ENCODE measurements at regions not wholly inside any gene's neighbourhood (a gene's known extent, or its start where the extent isn't known, plus 50 kb on each side); places are given as distances from the start of the nearest gene placed in this dataset.
A peak's percentile ranks its signal among the peaks of the same experiment; 100 is the strongest.

GRCh38 chr12:111310076-111310870 lies 58.6 kb downstream of the PHETA1 start:
- H3K27me3 Mint-ChIP-seq (ENCODE audit: low read depth) = peaks cover 2% of the 10 kb centered on the region
- peaks cover 4% of the 10 kb centered on the region for H3K36me3 Mint-ChIP-seq (ENCODE audit: low read depth)
- peaks cover 3% of the 10 kb centered on the region for H3K4me1 Mint-ChIP-seq (ENCODE audit: low read depth)
- peaks cover 14% of the 10 kb centered on the region for H3K9me3 Mint-ChIP-seq
- DNase-seq (ENCODE audit: low spot score) = no peak
- H3K4me3 Mint-ChIP-seq (ENCODE audit: low read depth) = no peak overlapping the region
- no peak overlapping the region for H3K27ac Mint-ChIP-seq
- intact Hi-C loops (cut with micrococcal nuclease) = loop anchor here (5.0 to 10.0 kb wide), 2 partner anchors 285 to 373 kb away; no protein-coding TSS in a partner anchor

- peaks cover 21% of the 10 kb centered on the region for H3K9me3 Mint-ChIP-seq
- H3K4me1 Mint-ChIP-seq (ENCODE audit: low read depth) = peaks cover 3% of the 10 kb centered on the region
- H3K4me3 Mint-ChIP-seq (ENCODE audit: low read depth) = no peak overlapping the region
- intact Hi-C loops (cut with micrococcal nuclease) = no loop called here
- H3K27me3 Mint-ChIP-seq (ENCODE audit: low read depth) = peaks cover 2% of the 10 kb centered on the region
- no peak overlapping the region for H3K27ac Mint-ChIP-seq
- DNase-seq (ENCODE audit: low spot score) = no peak
- H3K36me3 Mint-ChIP-seq (ENCODE audit: low read depth) = peaks cover 4% of the 10 kb centered on the region
Measured at GRCh38 chr12:111309584-111309983, 59.3 kb downstream of the PHETA1 start.

- Mint-ChIP-seq H3K9me3 (peaks cover 27% of the 10 kb centered on the region), H3K4me3 (ENCODE audit: low read depth) (no peak overlapping the region), H3K36me3 (ENCODE audit: low read depth) (peaks cover 4% of the 10 kb centered on the region), H3K27ac (no peak overlapping the region), H3K27me3 (ENCODE audit: low read depth) (no peaks in the 10 kb centered on the region), H3K4me1 (ENCODE audit: low read depth) (no peaks in the 10 kb centered on the region)
- no peak for DNase-seq (ENCODE audit: low spot score)
- intact Hi-C loops (cut with micrococcal nuclease) = no loop called here
Measured at GRCh38 chr12:111308473-111308872, 60.4 kb downstream of the PHETA1 start.

GRCh38 chr12:111304642-111305071 lies 64.2 kb downstream of the PHETA1 start:
- peak; percentile 18 for DNase-seq (ENCODE audit: low spot score)
- intact Hi-C loops (cut with micrococcal nuclease) = no loop called here
- H3K4me3 Mint-ChIP-seq (ENCODE audit: low read depth) = no peak overlapping the region
- H3K27me3 Mint-ChIP-seq (ENCODE audit: low read depth) = no peaks in the 10 kb centered on the region
- H3K36me3 Mint-ChIP-seq (ENCODE audit: low read depth) = peaks cover 4% of the 10 kb centered on the region
- H3K4me1 Mint-ChIP-seq (ENCODE audit: low read depth) = no peaks in the 10 kb centered on the region
- peaks cover 27% of the 10 kb centered on the region for H3K9me3 Mint-ChIP-seq
- H3K27ac Mint-ChIP-seq = no peak overlapping the region

GRCh38 chr12:111303531-111303930 lies 65.4 kb downstream of the PHETA1 start:
- Mint-ChIP-seq H3K9me3 (peaks cover 27% of the 10 kb centered on the region), H3K27me3 (ENCODE audit: low read depth) (no peaks in the 10 kb centered on the region), H3K4me3 (ENCODE audit: low read depth) (no peak overlapping the region), H3K27ac (no peak overlapping the region), H3K4me1 (ENCODE audit: low read depth) (no peaks in the 10 kb centered on the region), H3K36me3 (ENCODE audit: low read depth) (peaks cover 4% of the 10 kb centered on the region)
- no peak for DNase-seq (ENCODE audit: low spot score)
- intact Hi-C loops (cut with micrococcal nuclease) = no loop called here

GRCh38 chr12:111298582-111299436 lies 70.1 kb downstream of the PHETA1 start:
- H3K4me3 Mint-ChIP-seq (ENCODE audit: low read depth) = no peak overlapping the region
- DNase-seq (ENCODE audit: low spot score) = peak; percentile 12
- no peaks in the 10 kb centered on the region for H3K9me3 Mint-ChIP-seq
- no peaks in the 10 kb centered on the region for H3K27me3 Mint-ChIP-seq (ENCODE audit: low read depth)
- H3K36me3 Mint-ChIP-seq (ENCODE audit: low read depth) = no peaks in the 10 kb centered on the region
- H3K4me1 Mint-ChIP-seq (ENCODE audit: low read depth) = no peaks in the 10 kb centered on the region
- no peak overlapping the region for H3K27ac Mint-ChIP-seq
- intact Hi-C loops (cut with micrococcal nuclease) = loop anchor here (5.0 kb wide), 1 partner anchor 362 kb away; no protein-coding TSS in a partner anchor

GRCh38 chr12:111297703-111298426 lies 71.0 kb downstream of the PHETA1 start:
- intact Hi-C loops (cut with micrococcal nuclease) = loop anchor here (5.0 kb wide), 1 partner anchor 361 kb away; no protein-coding TSS in a partner anchor
- no peak for DNase-seq (ENCODE audit: low spot score)
- Mint-ChIP-seq H3K27me3 (ENCODE audit: low read depth) (no peaks in the 10 kb centered on the region), H3K27ac (no peak overlapping the region), H3K9me3 (no peaks in the 10 kb centered on the region), H3K4me1 (ENCODE audit: low read depth) (no peaks in the 10 kb centered on the region), H3K36me3 (ENCODE audit: low read depth) (no peaks in the 10 kb centered on the region), H3K4me3 (ENCODE audit: low read depth) (no peak overlapping the region)

- no peaks in the 10 kb centered on the region for H3K36me3 Mint-ChIP-seq (ENCODE audit: low read depth)
- no peak overlapping the region for H3K4me3 Mint-ChIP-seq (ENCODE audit: low read depth)
- H3K27ac Mint-ChIP-seq = no peak overlapping the region
- H3K9me3 Mint-ChIP-seq = no peaks in the 10 kb centered on the region
- H3K27me3 Mint-ChIP-seq (ENCODE audit: low read depth) = no peaks in the 10 kb centered on the region
- H3K4me1 Mint-ChIP-seq (ENCODE audit: low read depth) = no peaks in the 10 kb centered on the region
- DNase-seq (ENCODE audit: low spot score) = no peak
- intact Hi-C loops (cut with micrococcal nuclease) = loop anchor here (5.0 kb wide), 1 partner anchor 360 kb away; no protein-coding TSS in a partner anchor
Measured at GRCh38 chr12:111296906-111297463, 71.9 kb downstream of the PHETA1 start.

GRCh38 chr12:111295176-111295575 lies 73.7 kb downstream of the PHETA1 start:
- H3K4me3 Mint-ChIP-seq (ENCODE audit: low read depth) = no peak overlapping the region
- no peaks in the 10 kb centered on the region for H3K36me3 Mint-ChIP-seq (ENCODE audit: low read depth)
- intact Hi-C loops (cut with micrococcal nuclease) = loop anchor here (5.0 kb wide), 1 partner anchor 358 kb away; no protein-coding TSS in a partner anchor
- no peak overlapping the region for H3K27ac Mint-ChIP-seq
- no peak for DNase-seq (ENCODE audit: low spot score)
- no peaks in the 10 kb centered on the region for H3K4me1 Mint-ChIP-seq (ENCODE audit: low read depth)
- no peaks in the 10 kb centered on the region for H3K27me3 Mint-ChIP-seq (ENCODE audit: low read depth)
- H3K9me3 Mint-ChIP-seq = no peaks in the 10 kb centered on the region

- intact Hi-C loops (cut with micrococcal nuclease) = no loop called here
- no peak for DNase-seq (ENCODE audit: low spot score)
- no peaks in the 10 kb centered on the region for H3K36me3 Mint-ChIP-seq (ENCODE audit: low read depth)
- no peak overlapping the region for H3K4me3 Mint-ChIP-seq (ENCODE audit: low read depth)
- no peaks in the 10 kb centered on the region for H3K27me3 Mint-ChIP-seq (ENCODE audit: low read depth)
- H3K9me3 Mint-ChIP-seq = no peaks in the 10 kb centered on the region
- no peaks in the 10 kb centered on the region for H3K4me1 Mint-ChIP-seq (ENCODE audit: low read depth)
- no peak overlapping the region for H3K27ac Mint-ChIP-seq
Measured at GRCh38 chr12:111293266-111294009, 75.5 kb downstream of the PHETA1 start.

- H3K36me3 Mint-ChIP-seq (ENCODE audit: low read depth) = no peaks in the 10 kb centered on the region
- no peaks in the 10 kb centered on the region for H3K9me3 Mint-ChIP-seq
- no peaks in the 10 kb centered on the region for H3K27me3 Mint-ChIP-seq (ENCODE audit: low read depth)
- no peaks in the 10 kb centered on the region for H3K4me1 Mint-ChIP-seq (ENCODE audit: low read depth)
- H3K4me3 Mint-ChIP-seq (ENCODE audit: low read depth) = no peak overlapping the region
- no peak overlapping the region for H3K27ac Mint-ChIP-seq
- intact Hi-C loops (cut with micrococcal nuclease) = no loop called here
- DNase-seq (ENCODE audit: low spot score) = no peak
Measured at GRCh38 chr12:111291357-111291756, 77.5 kb downstream of the PHETA1 start.

GRCh38 chr12:111288771-111289170 lies 80.1 kb downstream of the PHETA1 start:
- Mint-ChIP-seq H3K36me3 (ENCODE audit: low read depth) (no peaks in the 10 kb centered on the region), H3K4me1 (ENCODE audit: low read depth) (no peaks in the 10 kb centered on the region), H3K27ac (no peak overlapping the region), H3K27me3 (ENCODE audit: low read depth) (no peaks in the 10 kb centered on the region), H3K4me3 (ENCODE audit: low read depth) (no peak overlapping the region), H3K9me3 (no peaks in the 10 kb centered on the region)
- DNase-seq (ENCODE audit: low spot score) = no peak
- intact Hi-C loops (cut with micrococcal nuclease) = no loop called here
